ENCODE measurements at regions not wholly inside any gene's neighbourhood (a gene's known extent, or its start where the extent isn't known, plus 50 kb on each side); places are given as distances from the start of the nearest gene placed in this dataset.

- Histone ChIP-seq H3K27me3 (ENCODE audit: insufficient read depth, low read length) (no peaks in the 10 kb centered on the region), H3K79me2 (ENCODE audit: insufficient read depth, low read length) (no peaks in the 10 kb centered on the region), H3K4me1 (ENCODE audit: control insufficient read depth in 1 of 2, insufficient read depth in 2 of 2, low read length in 2 of 2) (no peaks in the 10 kb centered on the region), H3K4me2 (ENCODE audit: low read length) (no peak overlapping the region), H4K20me1 (ENCODE audit: insufficient read depth) (no peaks in the 10 kb centered on the region), H3K9me2 (ENCODE audit: insufficient read depth) (0 out of 2 replicates have a peak, but pooled peaks cover 6% of the 10 kb centered on the region), H3K27ac (ENCODE audit: low read depth, low read length) (no peak overlapping the region), H3K4me3 (replicated peaks in 1 of 2; ENCODE audit: low read depth in 1 of 2, low read length in 2 of 2) (no peak overlapping the region), H3K9me3 (ENCODE audit: control insufficient read depth in 1 of 2, insufficient read depth in 1 of 2, low read depth in 1 of 2, low read length in 2 of 2) (no peaks in the 10 kb centered on the region), H3K36me3 (ENCODE audit: control insufficient read depth in 1 of 2, insufficient read depth in 2 of 2, low read length in 2 of 2) (no peaks in the 10 kb centered on the region), H3K9ac (ENCODE audit: low read length) (no peak overlapping the region), H2AFZ (ENCODE audit: low read depth, low read length, poor library complexity, severe bottlenecking) (no peak overlapping the region)
- ATAC-seq (no peak), DNase-seq (ENCODE audit: low read depth, low spot score) (no peak)
- ChIA-PET POLR2A (no interaction called here), CTCF (no interaction called here), RAD21 (ENCODE audit: low non-redundant PET in 1 of 2, low total read pairs in 2 of 2, uncharacterized antibody in 2 of 2, unreplicated experiment in 2 of 2) (no interaction called here)
- intact Hi-C loops (cut with micrococcal nuclease): no loop called here
- no TSS peak for BruUV-seq (replicated peaks)
- TF ChIP-seq CTCF (IDR thresholded peaks at IDR 0.05 in 2 of 3, conservative IDR thresholded peaks at IDR 0.05 in 1 of 3; ENCODE audit: borderline replicate concordance in 1 of 3, insufficient read depth in 1 of 3, low read depth in 2 of 3, low read length in 2 of 3): no peak
- TF ChIP-seq SIN3A (IDR thresholded peaks at IDR 0.05; ENCODE audit: low read depth): no peak
- no peak for TF ChIP-seq ATF3 (IDR thresholded peaks at IDR 0.05)
These were observed 70.6 kb downstream of the OLIG3 start for GRCh38 chr6:137423451-137424168.

GRCh38 chr6:137417396-137417795, 76.8 kb downstream of the OLIG3 start:
- BruUV-seq (replicated peaks): no TSS peak
- Histone ChIP-seq H3K4me2 (ENCODE audit: low read length) (no peak overlapping the region), H4K20me1 (ENCODE audit: insufficient read depth) (no peaks in the 10 kb centered on the region), H3K27ac (ENCODE audit: low read depth, low read length) (no peak overlapping the region), H3K27me3 (ENCODE audit: insufficient read depth, low read length) (no peaks in the 10 kb centered on the region), H3K4me3 (replicated peaks in 1 of 2; ENCODE audit: low read depth in 1 of 2, low read length in 2 of 2) (no peak overlapping the region), H3K9ac (ENCODE audit: low read length) (no peak overlapping the region), H3K4me1 (ENCODE audit: control insufficient read depth in 1 of 2, insufficient read depth in 2 of 2, low read length in 2 of 2) (no peaks in the 10 kb centered on the region), H3K9me3 (ENCODE audit: control insufficient read depth in 1 of 2, insufficient read depth in 1 of 2, low read depth in 1 of 2, low read length in 2 of 2) (no peaks in the 10 kb centered on the region), H2AFZ (ENCODE audit: low read depth, low read length, poor library complexity, severe bottlenecking) (no peak overlapping the region), H3K9me2 (ENCODE audit: insufficient read depth) (0 out of 2 replicates have a peak, but pooled peaks cover 1% of the 10 kb centered on the region), H3K79me2 (ENCODE audit: insufficient read depth, low read length) (no peaks in the 10 kb centered on the region), H3K36me3 (ENCODE audit: control insufficient read depth in 1 of 2, insufficient read depth in 2 of 2, low read length in 2 of 2) (no peaks in the 10 kb centered on the region)
- intact Hi-C loops (cut with micrococcal nuclease): no loop called here
- DNase-seq (ENCODE audit: low read depth, low spot score) (no peak), ATAC-seq (no peak)
- POLR2A ChIA-PET: no interaction called here
- TF ChIP-seq CEBPB (IDR thresholded peaks at IDR 0.05; ENCODE audit: low read depth) (no peak), ZBTB33 (IDR thresholded peaks at IDR 0.05; ENCODE audit: extremely low read depth, insufficient replicate concordance, low read length) (no peak), MAX (IDR thresholded peaks at IDR 0.05) (no peak)
- CTCF ChIA-PET: no interaction called here
- RAD21 ChIA-PET (ENCODE audit: low non-redundant PET in 1 of 2, low total read pairs in 2 of 2, uncharacterized antibody in 2 of 2, unreplicated experiment in 2 of 2): no interaction called here
